NCI-H82 treated with DMSO at 0.1 percent for 48 hours (cell line): ENCODE measurements at regions not wholly inside any gene's neighbourhood (a gene's known extent, or its start where the extent isn't known, plus 50 kb on each side); places are given as distances from the start of the nearest gene placed in this dataset.
"Not testable (repeated sequence)": the region's sequence is repeated elsewhere in the genome, so short reads cannot be mapped to it uniquely, and the experiment has no call there.

ENCODE experiments used
- DNase-seq: peaks from one replicate; lab custom pipeline; 2025; ENCODE audit not compliant: unreplicated experiment; lab: John Stamatoyannopoulos, UW

GRCh38 chr20:48213635-48214034 lies 428.4 kb upstream of the SULF2 start:
- not testable (repeated sequence) for DNase-seq

- DNase-seq: no peak
Observed at GRCh38 chr20:48212806-48213509, 427.7 kb upstream of the SULF2 start.

- DNase-seq: no peak
Observed at GRCh38 chr20:48211847-48212246, 426.6 kb upstream of the SULF2 start.

- DNase-seq: no peak
Observed at GRCh38 chr20:48211238-48211637, 426.0 kb upstream of the SULF2 start.

GRCh38 chr20:48210111-48211027 lies 425.1 kb upstream of the SULF2 start:
- no peak for DNase-seq

GRCh38 chr20:48209102-48209501 lies 423.8 kb upstream of the SULF2 start:
- DNase-seq: peak; percentile 55

GRCh38 chr20:48208176-48208575 lies 422.9 kb upstream of the SULF2 start:
- DNase-seq: no peak

- no peak for DNase-seq
Observed at GRCh38 chr20:48207505-48207904, 422.2 kb upstream of the SULF2 start.

- peak; percentile 90 for DNase-seq
Observed at GRCh38 chr20:48205786-48206185, 420.5 kb upstream of the SULF2 start.

GRCh38 chr20:48205281-48205782 lies 420.1 kb upstream of the SULF2 start:
- DNase-seq: no peak

GRCh38 chr20:48204499-48204898 lies 419.2 kb upstream of the SULF2 start:
- DNase-seq: no peak

- DNase-seq: no peak
Observed at GRCh38 chr20:48203252-48203651, 418.0 kb upstream of the SULF2 start.

GRCh38 chr20:48202334-48203113 lies 417.2 kb upstream of the SULF2 start:
- no peak for DNase-seq

GRCh38 chr20:48201885-48202284 lies 416.6 kb upstream of the SULF2 start:
- no peak for DNase-seq

- no peak for DNase-seq
Observed at GRCh38 chr20:48201188-48201587, 415.9 kb upstream of the SULF2 start.

GRCh38 chr20:48198929-48199451 lies 413.7 kb upstream of the SULF2 start:
- DNase-seq: no peak

- DNase-seq: no peak
Observed at GRCh38 chr20:48197066-48197465, 411.8 kb upstream of the SULF2 start.

- no peak for DNase-seq
Observed at GRCh38 chr20:48196486-48196885, 411.2 kb upstream of the SULF2 start.

GRCh38 chr20:48196001-48196400 lies 410.7 kb upstream of the SULF2 start:
- no peak for DNase-seq

- no peak for DNase-seq
Observed at GRCh38 chr20:48195121-48195870, 410.0 kb upstream of the SULF2 start.
